CD4-positive, alpha-beta T cell treated with Interleukin-17A for 4 hours (primary cell): ENCODE measurements at regions not wholly inside any gene's neighbourhood (a gene's known extent, or its start where the extent isn't known, plus 50 kb on each side); places are given as distances from the start of the nearest gene placed in this dataset.

Experiments
- DNase-seq: peaks from one replicate; pipeline ENCODE4 v3.0.0-alpha.2; 2020; ENCODE audit warnings: mixed read lengths

- no peak for DNase-seq
These were observed 71.8 kb upstream of the FOXP4 start for GRCh38 chr6:41474213-41474933.

DNA sequence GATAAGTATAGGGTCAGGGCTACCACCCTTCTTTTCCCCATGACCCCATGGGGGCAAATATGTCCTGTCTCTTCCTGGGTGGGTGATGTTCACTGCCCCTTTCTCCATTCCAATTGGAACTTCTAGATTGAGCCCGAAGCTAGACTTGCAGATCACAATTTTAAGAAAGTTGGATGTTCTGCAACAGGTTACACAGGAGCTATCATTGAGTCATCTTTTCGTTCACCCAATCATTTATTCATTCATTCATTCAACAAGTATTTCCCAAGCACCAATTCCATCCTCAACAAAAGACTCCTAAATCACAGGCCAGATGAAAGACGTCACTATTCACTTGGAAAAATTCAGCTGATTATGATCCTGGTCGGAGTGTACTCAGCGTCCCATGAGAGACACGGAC, 71.0 kb upstream of the FOXP4 start:
- DNase-seq, result no peak

- DNase-seq, result no peak
These were observed 70.3 kb upstream of the FOXP4 start for GRCh38 chr6:41475737-41476357.

DNA sequence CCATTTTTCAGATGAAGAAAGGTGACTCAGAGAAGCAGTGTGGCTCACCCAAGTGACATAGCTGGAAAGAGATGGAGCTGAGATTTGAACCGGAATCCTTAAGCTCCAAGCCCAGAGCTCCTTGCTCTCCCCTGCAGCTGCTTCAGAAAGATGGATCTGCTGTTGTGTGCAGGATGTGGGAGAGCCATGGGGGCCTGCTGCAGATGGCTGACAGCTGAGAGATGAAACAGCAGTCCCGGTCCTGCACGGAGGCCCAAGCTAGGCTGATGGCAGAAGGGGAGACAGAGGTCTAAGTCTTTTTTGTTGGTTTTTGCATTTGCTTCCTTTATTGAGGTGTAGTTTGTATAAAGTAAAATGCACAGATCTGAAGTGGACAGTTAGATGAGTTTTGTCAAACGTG, 69.8 kb upstream of the FOXP4 start:
- no peak for DNase-seq

DNA sequence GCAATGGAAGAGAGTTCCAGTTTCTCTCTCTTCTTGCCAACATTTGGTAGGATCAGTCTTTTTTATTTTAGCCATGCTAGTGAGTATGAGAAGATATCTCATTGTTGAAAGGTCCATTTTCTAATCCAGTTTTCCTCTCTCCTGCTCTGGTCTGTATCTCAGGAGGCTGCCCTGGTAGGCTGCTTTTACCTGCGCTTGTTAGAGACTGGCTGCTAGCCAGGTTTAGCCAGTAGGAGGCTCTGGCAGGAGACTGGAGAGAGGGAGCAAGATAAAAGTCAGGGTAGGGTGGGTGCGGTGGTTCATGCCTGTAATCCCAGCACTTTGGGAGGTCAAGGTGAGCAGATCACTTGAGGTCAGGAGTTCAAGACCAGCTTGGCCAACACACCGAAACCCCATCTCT, 68.6 kb upstream of the FOXP4 start:
- DNase-seq, result no peak

GRCh38 chr6:41483943-41484342, 62.2 kb upstream of the FOXP4 start:
- DNase-seq, result no peak

GRCh38 chr6:41487860-41488432, 58.2 kb upstream of the FOXP4 start:
- no peak for DNase-seq

GRCh38 chr6:41488433-41489119, 57.6 kb upstream of the FOXP4 start:
- no peak for DNase-seq

- no peak for DNase-seq
These were observed 56.9 kb upstream of the FOXP4 start for GRCh38 chr6:41489120-41489851.

DNA sequence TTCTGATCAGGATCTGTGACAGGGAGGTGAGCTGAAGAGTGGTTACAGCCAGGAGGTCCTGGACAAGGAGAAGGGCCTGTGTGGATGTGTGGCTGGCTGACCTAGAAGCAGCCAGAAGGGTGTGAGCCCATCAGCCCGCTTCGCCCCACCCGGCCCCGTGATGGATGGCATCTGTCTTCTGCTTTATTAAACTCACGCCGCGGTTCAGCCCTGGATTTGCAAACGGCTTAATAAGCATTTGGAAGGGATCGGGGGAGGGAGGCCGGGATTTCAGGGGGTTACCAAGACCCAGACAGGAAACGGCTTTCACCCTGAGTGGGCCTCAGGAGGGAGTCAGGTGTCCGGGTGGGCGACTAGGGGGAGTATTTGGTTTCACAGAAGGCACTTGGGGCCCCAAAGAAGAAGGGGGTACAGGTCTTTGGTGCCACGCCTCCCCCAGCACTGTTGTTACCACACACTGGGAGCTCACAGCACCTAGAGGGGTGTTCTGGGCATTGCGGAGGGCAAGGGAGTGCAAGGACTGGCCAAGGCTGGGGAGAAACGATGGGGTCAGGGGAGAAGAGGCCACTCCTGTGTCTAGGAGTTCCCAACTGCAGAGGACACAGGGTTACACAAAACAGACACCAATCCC, 53.8 kb upstream of the FOXP4 start:
- DNase-seq, result no peak

- DNase-seq, result no peak
These were observed 51.7 kb upstream of the FOXP4 start for GRCh38 chr6:41494212-41495110.
